Hippocampal formation (tissue), 2 donors: ENCODE measurements at regions not wholly inside any gene's neighbourhood (a gene's known extent, or its start where the extent isn't known, plus 50 kb on each side); places are given as distances from the start of the nearest gene placed in this dataset.
"Not testable (repeated sequence)": the region's sequence is repeated elsewhere in the genome, so short reads cannot be mapped to it uniquely, and the experiment has no call there.

Experiments
- DNase-seq, 2 donors: peaks; one replicate each; lab custom pipeline; 2025; lab: John Stamatoyannopoulos, UW

DNA sequence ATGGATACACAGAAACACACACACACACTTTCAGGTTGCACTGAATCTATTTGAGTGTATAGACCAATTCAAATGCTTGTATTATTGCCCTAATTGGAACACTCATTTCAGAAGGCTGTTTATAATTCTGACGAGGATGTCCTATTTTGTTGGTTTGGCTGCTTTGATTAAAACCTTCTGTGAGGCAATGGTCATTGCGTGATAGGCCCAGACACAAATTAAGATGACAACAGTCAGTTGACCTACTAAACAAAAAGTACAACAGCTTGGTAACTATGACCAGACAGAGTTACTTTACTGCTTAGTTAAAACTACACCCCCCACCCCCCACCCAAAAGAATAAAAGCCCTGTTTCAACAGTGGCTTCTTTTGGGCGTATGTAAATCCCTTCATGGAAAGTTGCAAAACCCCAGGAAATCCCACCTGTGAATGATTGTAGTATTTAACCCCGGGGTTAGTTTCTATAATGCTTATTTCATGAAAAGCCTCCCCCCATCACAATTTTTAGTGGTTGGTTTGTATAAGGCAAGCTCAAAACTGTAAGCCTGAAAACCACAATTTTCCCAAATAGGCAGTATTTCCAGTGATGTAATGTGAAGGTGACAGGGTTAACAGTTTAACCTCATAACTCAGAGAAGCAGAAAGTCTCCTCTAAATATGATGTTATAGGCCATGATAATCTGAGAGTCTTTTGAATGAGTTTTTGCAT is 340.8 kb downstream of the FGF10 start:
- no peak for DNase-seq

DNA sequence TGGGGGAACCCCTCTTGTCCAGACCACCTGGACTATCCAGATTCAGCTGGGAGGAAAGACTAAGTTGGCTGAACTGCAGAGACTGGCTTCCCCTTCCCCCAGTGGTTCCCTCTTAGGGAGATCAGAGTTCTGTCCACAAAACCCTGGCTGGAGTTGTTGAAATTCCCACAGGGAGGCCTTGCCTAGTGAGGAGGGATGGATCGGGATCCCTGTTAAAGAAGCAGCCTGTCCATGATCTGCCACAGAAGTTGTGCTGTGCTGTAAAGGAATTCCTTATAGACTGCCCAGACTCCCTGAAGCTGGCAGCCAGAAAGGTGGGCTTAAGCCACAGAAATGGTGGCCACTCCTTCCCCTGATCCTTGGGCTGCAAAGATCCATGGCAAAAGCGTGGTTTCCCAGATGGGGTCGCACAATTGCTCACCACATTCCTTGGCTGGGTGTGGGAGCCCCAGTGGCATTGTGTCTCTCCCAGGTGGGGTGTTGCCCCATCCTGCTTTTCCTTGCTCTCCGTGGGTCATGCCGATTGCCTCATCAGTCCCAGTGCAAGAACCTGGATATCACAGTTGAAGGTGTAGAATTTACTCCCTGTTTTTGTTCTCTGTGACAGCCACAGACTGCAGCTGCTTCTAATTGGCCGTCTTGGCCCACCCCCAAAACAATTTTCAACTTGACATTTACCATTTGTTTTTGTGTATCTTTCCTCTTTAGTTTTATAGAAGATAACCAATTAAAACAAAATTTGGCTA is 342.4 kb downstream of the FGF10 start:
- DNase-seq, result no peak

DNA sequence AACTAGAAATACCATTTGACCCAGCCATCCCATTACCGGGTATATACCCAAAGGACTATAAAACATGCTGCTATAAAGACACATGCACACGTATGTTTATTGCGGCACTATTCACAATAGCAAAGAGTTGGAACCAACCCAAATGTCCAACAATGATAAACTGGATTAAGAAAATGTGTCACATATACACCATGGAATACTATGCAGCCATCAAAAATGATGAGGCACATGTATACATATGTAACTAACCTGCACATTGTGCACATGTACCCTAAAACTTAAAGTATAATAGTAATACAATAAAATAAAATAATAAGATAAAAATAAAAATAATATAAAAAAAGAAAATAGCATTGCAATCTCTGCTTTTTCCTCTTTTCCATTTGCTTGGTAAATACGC is 344.7 kb downstream of the FGF10 start:
- DNase-seq, result not testable (repeated sequence)

DNA sequence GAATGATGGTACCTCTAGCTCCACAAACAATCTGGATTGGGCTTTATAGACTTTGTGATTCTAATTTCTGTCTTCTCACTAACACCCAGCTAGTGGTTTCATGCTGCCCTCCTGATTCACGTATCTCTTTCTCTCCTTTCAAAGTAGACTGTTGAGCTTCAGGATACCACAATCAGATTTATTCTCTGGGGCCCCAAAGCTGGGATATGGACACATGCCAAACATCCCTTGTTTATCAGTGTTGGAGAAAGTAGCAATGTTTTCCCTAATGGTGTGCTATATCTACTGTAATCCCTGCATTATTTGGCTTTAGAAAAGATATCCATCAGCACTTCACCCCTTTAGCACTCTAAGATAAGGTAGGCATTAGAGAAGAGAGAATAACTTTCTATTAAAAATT is 361.0 kb downstream of the FGF10 start:
- no peak for DNase-seq

DNA sequence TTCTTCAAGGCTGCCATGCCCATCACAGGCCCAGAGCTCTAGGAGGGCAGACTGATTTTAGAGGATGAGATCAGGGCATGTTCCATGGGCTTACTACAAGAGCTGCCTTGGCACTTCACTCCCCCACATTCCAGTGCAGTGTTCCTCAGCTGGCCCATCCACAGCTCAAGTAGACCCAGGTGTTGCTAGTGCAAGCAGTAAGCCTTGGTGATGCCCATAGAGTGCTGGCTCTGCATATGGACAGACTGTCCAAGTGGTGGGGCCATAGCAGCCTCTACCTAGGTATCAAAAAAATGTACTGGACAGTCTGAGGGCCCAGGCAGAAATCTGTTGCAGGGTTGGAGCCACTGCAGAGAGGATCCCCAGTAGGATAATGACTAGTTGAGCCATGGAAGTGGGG is 366.6 kb downstream of the FGF10 start:
- DNase-seq, result no peak

DNA sequence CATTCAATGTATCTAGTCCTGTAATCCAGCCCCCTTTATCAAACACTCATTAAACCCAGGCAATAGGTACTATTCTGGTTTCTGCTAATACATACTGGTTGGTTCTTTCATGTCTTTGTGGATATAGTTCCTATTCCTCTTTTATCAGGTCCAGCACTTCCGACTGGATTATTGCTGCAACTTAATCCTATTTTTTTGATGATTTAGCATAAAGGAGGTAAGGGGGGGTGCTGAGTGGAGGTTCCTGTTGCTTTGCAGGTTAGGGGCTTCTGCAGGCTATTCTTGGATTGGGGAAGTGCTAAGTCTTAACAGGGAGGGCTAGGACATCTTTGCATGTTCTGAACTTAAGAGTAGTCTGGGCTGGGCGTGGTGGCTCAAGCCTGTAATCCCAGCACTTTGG is 377.7 kb downstream of the FGF10 start:
- no peak for DNase-seq

DNA sequence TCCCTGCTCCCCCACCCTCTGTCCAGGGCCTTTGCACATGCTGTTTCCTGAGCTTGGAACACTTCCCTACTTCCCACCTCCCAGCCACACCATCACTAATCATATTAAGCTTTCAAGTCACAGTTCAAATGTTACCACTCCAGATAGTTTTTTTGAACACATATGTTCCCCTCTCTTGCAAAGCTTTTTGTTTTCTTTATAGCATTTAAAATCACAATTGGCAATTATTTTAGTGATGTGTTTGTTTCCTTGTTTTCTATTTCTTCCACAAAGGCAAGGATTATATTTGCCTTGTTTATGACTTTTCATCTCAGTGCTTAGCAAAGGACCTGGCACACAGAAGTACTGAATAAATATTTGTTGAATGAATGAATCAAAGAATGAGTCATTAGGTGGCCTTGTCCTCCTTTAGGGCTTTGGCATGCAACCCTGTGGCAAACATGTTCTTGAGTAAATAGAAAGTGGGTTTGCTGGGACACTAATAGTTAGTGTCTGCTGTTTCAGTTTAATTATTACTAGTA is 386.8 kb downstream of the FGF10 start:
- no peak for DNase-seq

DNA sequence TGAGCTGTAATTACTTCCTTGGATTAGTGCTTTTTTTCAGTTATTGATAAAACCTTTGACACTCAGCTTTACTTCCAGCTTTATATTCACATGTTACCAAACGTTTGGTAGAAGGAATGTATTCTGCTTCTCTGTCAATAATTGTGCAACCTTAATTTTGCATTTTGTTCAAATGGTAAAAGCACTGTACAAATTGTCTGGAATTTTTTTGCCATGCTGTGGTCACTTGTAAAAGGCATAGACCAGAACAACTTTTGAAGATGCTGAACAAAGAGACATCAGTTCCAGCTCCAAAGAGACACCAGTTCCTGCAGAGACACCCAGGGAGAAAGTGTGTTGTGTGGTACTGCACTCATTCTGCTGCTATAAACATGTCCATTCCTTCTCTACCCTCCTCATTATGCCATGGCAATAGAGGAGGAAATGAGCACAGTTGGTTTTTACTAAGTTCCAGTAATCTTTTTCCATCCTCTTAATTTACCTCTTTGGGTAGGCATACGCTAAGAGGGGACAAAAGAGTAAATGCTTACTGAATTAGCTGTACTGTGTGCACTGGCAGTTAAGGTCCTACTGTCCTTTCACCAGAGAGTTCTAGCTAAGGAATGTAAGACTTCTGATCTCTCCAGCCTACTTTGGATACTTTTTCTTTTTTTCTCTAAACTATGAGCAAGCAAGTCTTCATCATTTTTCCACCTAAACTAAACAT is 387.4 kb downstream of the FGF10 start:
- DNase-seq, result no peak

DNA sequence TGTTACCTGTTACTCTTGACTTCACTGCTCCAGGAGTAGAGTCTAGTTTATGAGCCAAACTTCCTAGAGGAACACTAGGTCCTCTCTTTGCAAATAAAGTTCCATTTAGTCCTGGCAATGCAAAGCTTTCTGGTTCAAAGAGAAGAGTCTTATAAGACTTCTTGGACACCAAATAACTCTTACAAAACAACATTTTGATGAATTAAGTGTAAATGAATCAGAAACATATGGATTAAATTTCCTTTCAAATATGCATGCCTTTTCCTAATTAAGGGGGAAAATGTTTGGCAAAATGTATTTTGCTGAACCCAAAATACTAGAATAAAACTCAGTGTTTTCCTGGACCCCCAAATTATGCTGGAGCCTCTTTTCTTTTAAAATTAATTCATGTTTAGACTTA is 388.0 kb downstream of the FGF10 start:
- no peak for DNase-seq

GRCh38 chr5:43997647-43998272 is 391.5 kb downstream of the FGF10 start:
- DNase-seq, result no peak

DNA sequence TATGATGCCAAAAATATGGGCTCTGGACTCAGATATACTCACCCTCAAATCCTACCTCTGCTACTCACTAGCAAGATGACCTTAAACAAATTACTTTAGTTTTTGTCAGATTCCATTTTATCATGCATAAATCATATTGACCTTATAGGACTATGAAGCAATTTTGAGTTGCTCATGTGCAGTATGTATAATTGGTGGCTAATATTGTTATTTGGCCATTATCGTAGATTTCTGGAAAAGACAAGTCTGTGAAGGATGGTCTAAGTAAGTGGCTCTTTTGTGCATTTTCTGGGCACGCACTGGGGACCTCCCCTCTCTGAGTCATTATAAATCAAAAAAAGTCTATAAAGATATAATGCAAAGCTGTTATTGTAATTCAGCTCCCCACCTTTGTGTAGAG is 393.0 kb downstream of the FGF10 start:
- DNase-seq, result no peak

DNA sequence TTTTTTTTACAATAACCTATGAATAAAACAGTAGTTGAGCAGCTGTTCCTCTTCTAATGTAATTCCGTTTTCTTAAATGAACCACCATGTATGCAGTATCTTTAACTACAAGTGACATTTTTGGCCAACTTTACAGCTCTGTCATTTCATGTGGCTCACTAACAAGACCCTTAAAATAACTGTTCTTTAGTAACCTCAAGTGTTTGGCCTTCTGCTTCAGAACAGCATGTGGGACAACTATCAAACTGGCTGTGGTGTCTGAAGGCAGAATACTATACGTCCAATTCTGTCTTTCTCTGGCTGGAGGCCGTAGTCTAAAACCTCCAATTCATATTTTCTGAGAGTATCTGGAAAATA is 391.4 kb downstream of the NNT start:
- DNase-seq, result no peak

- no peak for DNase-seq
Observed at GRCh38 chr5:43993634-43994351, 390.8 kb downstream of the NNT start.

DNA sequence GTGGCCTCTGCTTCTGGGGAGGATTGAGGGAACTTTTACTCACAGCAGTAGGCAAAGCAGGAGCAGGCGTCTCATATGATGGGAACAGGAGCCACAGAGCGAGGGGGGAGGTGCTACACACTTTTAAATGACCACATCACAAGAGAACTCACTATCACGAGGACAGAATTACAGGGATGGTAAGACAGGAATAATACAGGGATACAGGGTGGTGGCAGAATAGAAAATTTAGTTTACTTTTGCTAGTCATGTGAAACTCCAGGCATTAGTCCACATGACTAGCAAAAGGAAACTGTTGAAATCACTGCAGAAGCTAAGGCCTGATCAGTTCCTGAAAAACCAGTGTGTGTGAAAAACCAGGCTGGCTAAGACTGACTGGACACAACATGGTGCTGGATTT is 382.4 kb downstream of the NNT start:
- DNase-seq, result no peak

- no peak for DNase-seq
Observed at GRCh38 chr5:43981556-43981955, 378.6 kb downstream of the NNT start.

DNA sequence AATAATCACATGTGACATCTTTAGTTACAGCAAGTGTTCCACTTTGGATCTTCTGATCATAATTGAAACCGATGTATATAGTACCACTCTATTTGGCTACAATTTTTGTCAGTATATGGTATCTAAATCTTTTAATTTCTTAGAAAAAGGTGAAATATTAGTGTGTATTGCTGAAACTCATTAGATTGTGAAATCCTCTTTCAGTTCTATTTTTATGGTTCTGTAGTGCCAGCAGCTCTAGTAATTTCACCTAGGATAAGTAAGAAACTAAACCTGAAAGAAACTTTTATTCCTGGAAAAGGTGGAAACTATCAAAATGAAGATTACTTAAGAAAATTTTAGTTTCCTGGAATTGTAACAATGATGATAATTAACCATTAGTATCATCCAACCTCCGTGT is 370.9 kb downstream of the NNT start:
- no peak for DNase-seq

DNA sequence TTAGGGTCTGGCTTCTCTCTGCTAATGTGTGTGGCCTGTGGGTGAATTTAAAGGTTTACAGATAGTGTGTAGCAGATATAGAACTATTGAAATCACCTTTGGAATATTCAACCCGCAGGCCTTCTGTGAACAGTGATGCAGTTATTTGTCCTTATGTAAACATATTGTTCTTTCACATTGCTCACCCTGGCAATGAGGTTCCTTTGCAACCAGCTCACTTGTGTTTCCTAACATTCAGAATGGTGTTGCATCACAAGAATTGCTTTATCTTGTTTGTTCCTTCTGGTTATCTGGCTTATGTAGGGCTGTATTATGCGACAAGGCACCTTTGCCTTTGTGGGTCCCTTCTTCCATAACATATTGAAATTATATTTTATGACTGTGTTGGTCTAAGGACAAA is 370.3 kb downstream of the NNT start:
- DNase-seq, result no peak

- DNase-seq, result no peak
Observed at GRCh38 chr5:43967165-43967564, 364.2 kb downstream of the NNT start.

GRCh38 chr5:43959144-43959543 is 356.2 kb downstream of the NNT start:
- no peak for DNase-seq

DNA sequence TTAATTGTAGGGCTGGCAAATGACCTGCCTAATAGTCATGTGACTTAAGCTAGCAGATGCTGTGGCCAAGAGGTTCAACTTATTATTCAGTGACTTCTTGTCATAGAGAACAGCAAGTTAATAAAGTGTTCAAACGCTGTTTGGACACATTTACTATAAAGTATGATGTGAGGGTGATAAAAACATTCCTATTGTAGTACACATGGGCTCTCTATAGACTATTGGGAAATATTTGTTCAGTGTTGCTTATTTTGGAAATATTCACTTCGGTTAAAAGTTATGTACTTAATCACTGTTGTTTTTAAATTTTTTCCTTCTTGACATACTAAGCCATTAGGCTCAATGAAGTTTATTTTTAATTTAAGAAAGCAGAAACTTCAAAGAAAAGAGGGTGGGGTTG is 345.0 kb downstream of the NNT start:
- no peak for DNase-seq

DNA sequence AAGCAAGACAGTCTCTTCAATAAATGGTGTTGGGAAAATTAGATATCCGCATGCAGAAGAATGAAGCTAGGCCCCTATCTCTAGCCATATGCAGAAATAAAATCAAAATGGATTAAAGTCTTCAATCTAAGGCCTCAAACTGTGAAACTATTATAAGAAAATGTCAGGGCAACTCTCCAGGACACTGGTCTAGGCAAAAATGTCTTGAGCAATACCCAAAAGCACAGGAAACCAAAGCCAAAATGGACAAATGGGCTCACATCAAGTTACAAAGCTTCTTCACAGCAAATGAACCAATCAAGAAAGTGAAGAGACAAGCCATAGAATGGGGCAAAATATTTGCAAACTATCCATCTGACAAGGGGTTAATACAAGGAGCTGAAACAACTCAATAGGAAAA is 338.8 kb downstream of the NNT start:
- DNase-seq, result no peak

GRCh38 chr5:43940562-43940961 is 337.6 kb downstream of the NNT start:
- no peak for DNase-seq
